Osteoblast (primary cell): ENCODE measurements at regions not wholly inside any gene's neighbourhood (a gene's known extent, or its start where the extent isn't known, plus 50 kb on each side); places are given as distances from the start of the nearest gene placed in this dataset.
A peak's percentile ranks its signal among the peaks of the same experiment; 100 is the strongest.

Experiments
- DNase-seq: peaks from one replicate; pipeline ENCODE4 v3.0.0; 2011; ENCODE audit warnings: low spot score, mixed read lengths; ENCODE audit not compliant: insufficient read length; ENCODE audit errors: missing footprints
- H2AFZ ChIP-seq: 2 replicates; pipeline ENCODE4 v1.6.0; 2011; ENCODE audit warnings: mild to moderate bottlenecking, low read length
- H3K27ac ChIP-seq: 2 replicates; pipeline ENCODE4 v1.5.1; 2011; ENCODE audit warnings: mild to moderate bottlenecking, low read depth, low read length, moderate library complexity
- H3K27me3 ChIP-seq: 2 replicates; pipeline ENCODE4 v1.6.0; 2012; ENCODE audit warnings: mild to moderate bottlenecking, control low read depth, inconsistent platforms, low read length, moderate library complexity; ENCODE audit not compliant: insufficient read depth
- H3K36me3 ChIP-seq: 2 replicates; pipeline ENCODE4 v1.5.1; 2011; ENCODE audit warnings: mild to moderate bottlenecking, low read length, control low read depth, moderate library complexity; ENCODE audit not compliant: insufficient read depth
- H3K4me1 ChIP-seq: 2 replicates; pipeline ENCODE4 v1.5.1; 2011; ENCODE audit warnings: mild to moderate bottlenecking, low read length, control low read depth, moderate library complexity; ENCODE audit not compliant: insufficient read depth
- H3K4me2 ChIP-seq: 2 replicates; pipeline ENCODE4 v1.6.0; 2011; ENCODE audit warnings: mild to moderate bottlenecking, low read length; ENCODE audit not compliant: insufficient read depth
- H3K4me3 ChIP-seq: fragments of 200-600 bp; sonication (generic); 3 replicates; pipeline ENCODE4 v1.5.1; 2012; ENCODE audit warnings: mild to moderate bottlenecking, low read length, inconsistent platforms; ENCODE audit not compliant: insufficient read depth
- H3K79me2 ChIP-seq: 2 replicates; pipeline ENCODE4 v1.6.0; 2012; ENCODE audit warnings: mild to moderate bottlenecking, low read length, control low read depth, inconsistent platforms; ENCODE audit not compliant: insufficient read depth
- H3K9me3 ChIP-seq: 2 replicates; pipeline ENCODE4 v1.5.1; 2011; ENCODE audit warnings: low read depth, low read length, control low read depth
- H4K20me1 ChIP-seq: 2 replicates; pipeline ENCODE4 v1.6.0; 2012; ENCODE audit warnings: mild to moderate bottlenecking, low read length, control low read depth; ENCODE audit not compliant: insufficient read depth
- TF ChIP-seq, protein P1 (sequence below): IDR thresholded peaks from 2 replicates; pipeline ENCODE4 v1.5.1; 2011; ENCODE audit warnings: mild to moderate bottlenecking, low read depth, low read length, moderate library complexity; ENCODE audit errors: extremely low read depth

DNA sequence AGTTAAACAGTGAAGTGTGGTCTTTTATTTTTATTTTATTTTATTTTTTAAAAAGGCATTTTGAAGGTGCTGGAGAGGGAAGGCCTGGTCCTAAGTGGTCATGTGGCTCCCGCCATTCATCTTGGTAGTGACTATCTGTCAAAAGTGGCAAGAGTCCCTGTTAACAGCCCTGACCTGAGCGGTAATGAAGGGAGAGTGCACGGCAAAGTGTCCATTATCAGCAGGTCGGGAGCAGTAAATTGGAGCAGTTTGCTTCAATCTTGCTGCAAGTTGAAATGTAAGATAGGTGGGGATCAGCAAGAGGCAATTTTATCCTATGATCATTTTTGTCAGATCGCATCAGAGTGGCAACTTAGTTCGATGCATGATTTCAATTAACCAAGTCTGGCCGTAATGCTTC, 227.4 kb upstream of the SP4 start:
- Histone ChIP-seq H3K9me3 (no peaks in the 10 kb centered on the region), H3K4me3 (no peak overlapping the region), H3K36me3 (no peaks in the 10 kb centered on the region), H3K4me2 (no peak overlapping the region), H3K4me1 (no peaks in the 10 kb centered on the region), H3K27me3 (no peaks in the 10 kb centered on the region), H3K79me2 (no peaks in the 10 kb centered on the region), H4K20me1 (no peaks in the 10 kb centered on the region), H3K27ac (no peak overlapping the region), H2AFZ (no peak overlapping the region)
- TF ChIP-seq, protein P1, sequence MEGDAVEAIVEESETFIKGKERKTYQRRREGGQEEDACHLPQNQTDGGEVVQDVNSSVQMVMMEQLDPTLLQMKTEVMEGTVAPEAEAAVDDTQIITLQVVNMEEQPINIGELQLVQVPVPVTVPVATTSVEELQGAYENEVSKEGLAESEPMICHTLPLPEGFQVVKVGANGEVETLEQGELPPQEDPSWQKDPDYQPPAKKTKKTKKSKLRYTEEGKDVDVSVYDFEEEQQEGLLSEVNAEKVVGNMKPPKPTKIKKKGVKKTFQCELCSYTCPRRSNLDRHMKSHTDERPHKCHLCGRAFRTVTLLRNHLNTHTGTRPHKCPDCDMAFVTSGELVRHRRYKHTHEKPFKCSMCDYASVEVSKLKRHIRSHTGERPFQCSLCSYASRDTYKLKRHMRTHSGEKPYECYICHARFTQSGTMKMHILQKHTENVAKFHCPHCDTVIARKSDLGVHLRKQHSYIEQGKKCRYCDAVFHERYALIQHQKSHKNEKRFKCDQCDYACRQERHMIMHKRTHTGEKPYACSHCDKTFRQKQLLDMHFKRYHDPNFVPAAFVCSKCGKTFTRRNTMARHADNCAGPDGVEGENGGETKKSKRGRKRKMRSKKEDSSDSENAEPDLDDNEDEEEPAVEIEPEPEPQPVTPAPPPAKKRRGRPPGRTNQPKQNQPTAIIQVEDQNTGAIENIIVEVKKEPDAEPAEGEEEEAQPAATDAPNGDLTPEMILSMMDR: no peak
- DNase-seq: peak; percentile 29

DNA sequence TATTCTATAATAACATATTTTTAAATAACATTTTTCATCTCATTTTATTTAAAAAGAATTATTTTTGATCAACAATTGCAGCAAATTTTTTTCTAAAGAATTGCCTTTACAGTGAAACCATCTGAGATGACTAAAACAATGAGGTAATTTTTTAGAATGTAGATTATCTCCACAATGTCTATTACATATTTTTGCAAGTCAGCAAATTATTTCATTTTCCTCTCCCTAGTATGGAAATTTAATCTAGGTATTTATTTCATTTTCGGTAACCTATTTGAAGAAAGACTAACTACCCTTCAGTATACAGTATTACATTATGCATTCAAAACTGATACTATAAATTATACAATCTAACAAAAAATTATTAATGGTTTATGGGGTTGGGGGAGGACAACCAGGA, 213.2 kb upstream of the SP4 start:
- Histone ChIP-seq H2AFZ (no peak overlapping the region), H3K4me3 (no peak overlapping the region), H3K36me3 (no peaks in the 10 kb centered on the region), H4K20me1 (no peaks in the 10 kb centered on the region), H3K79me2 (no peaks in the 10 kb centered on the region), H3K4me1 (no peaks in the 10 kb centered on the region), H3K9me3 (peaks cover 2% of the 10 kb centered on the region), H3K27me3 (no peaks in the 10 kb centered on the region), H3K4me2 (no peak overlapping the region), H3K27ac (no peak overlapping the region)
- DNase-seq: no peak
- TF ChIP-seq, protein P1: no peak

DNA sequence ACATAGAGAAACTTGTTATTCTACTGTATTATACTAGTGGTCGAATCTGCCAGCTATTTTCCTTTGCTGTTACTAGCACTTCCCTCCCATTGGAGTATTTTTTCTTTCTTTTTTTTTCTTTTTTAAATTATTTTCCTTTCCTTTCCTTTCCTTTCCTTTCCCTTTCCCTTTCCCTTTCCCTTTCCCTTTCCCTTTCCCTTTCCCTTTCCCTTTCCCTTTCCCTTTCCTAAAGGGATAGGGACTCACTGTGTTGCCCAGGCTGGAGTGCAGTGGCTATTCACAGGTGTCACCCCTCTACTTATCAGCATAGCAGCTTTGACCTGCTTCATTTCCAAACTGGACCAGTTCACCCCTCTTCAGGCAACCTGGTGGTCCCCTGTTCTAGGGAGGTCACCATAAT, 212.6 kb upstream of the SP4 start:
- H3K27me3 ChIP-seq: no peaks in the 10 kb centered on the region
- H3K27ac ChIP-seq: no peak overlapping the region
- H3K9me3 ChIP-seq: peaks cover 2% of the 10 kb centered on the region
- no peaks in the 10 kb centered on the region for H3K79me2 ChIP-seq
- no peaks in the 10 kb centered on the region for H3K4me1 ChIP-seq
- no peak overlapping the region for H2AFZ ChIP-seq
- no peak for DNase-seq
- H4K20me1 ChIP-seq: no peaks in the 10 kb centered on the region
- H3K36me3 ChIP-seq: no peaks in the 10 kb centered on the region
- TF ChIP-seq, protein P1: no peak
- H3K4me3 ChIP-seq: no peak overlapping the region
- no peak overlapping the region for H3K4me2 ChIP-seq

DNA sequence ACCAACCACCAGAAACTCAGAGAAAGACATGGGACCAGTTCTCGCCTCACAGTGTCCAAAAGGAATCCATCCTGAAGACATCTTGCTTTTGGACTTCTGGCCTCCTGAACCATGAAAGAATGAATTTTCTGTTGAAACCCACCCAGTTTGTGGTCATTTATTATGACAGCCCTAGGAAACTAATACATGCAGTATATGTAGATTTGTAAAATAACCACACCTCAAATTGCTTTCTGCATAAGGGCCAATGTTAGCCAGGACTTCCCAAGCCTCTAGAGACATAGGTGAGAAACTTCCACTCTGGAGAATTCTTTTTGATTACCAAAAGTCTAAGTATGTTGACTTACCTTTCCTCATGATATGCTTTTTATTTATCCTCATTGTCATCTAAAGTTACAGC, 210.5 kb upstream of the SP4 start:
- H3K4me3 ChIP-seq: no peak overlapping the region
- H4K20me1 ChIP-seq: no peaks in the 10 kb centered on the region
- H3K27me3 ChIP-seq: no peaks in the 10 kb centered on the region
- DNase-seq: no peak
- TF ChIP-seq, protein P1: no peak
- H3K36me3 ChIP-seq: no peaks in the 10 kb centered on the region
- no peaks in the 10 kb centered on the region for H3K79me2 ChIP-seq
- H3K9me3 ChIP-seq: peaks cover 2% of the 10 kb centered on the region
- no peak overlapping the region for H3K27ac ChIP-seq
- no peaks in the 10 kb centered on the region for H3K4me1 ChIP-seq
- H3K4me2 ChIP-seq: no peak overlapping the region
- no peak overlapping the region for H2AFZ ChIP-seq
